Thyroid gland (tissue), 4 donors: ENCODE measurements at regions not wholly inside any gene's neighbourhood (a gene's known extent, or its start where the extent isn't known, plus 50 kb on each side); places are given as distances from the start of the nearest gene placed in this dataset.

Experiments
- CTCF ChIP-seq, 6 experiments: fragments of 200-600 bp in 3 of 6; fragments of 450-650 bp in 3 of 6; sonication (generic) in 3 of 6; IDR thresholded peaks; one replicate each; pipeline ENCODE4 v1.5.1; 2016 to 2019; ENCODE audit warnings: antibody characterized with exemption in 6 of 6, mild to moderate bottlenecking in 2 of 6, inconsistent platforms in 1 of 6, moderate library complexity in 1 of 6
- POLR2A ChIP-seq, 2 donors: fragments of 450-650 bp; IDR thresholded peaks; one replicate each; pipeline ENCODE4 v1.6.1; 2017; ENCODE audit warnings: antibody characterized with exemption in 2 of 2, mild to moderate bottlenecking in 2 of 2, moderate library complexity in 1 of 2

- TF ChIP-seq CTCF (IDR thresholded peaks at IDR 0.05) (no peak), POLR2A (IDR thresholded peaks at IDR 0.05) (no peak)
Measured at GRCh38 chr4:71664366-71664765, 119.5 kb downstream of the GC start.
